ENCODE measurements at regions not wholly inside any gene's neighbourhood (a gene's known extent, or its start where the extent isn't known, plus 50 kb on each side); places are given as distances from the start of the nearest gene placed in this dataset.

GRCh38 chr7:119415682-119416081, 857.3 kb upstream of the KCND2 start:
- no peak overlapping the region for H4K5ac ChIP-seq (ENCODE audit: low read depth, low read length)
- no peaks in the 10 kb centered on the region for H3K27me3 ChIP-seq (ENCODE audit: control insufficient read depth, insufficient read depth, low read length)
- no CpG with 5 or more reads among the region's 4 CpGs for whole genome bisulfite sequencing, 2 experiments (ENCODE audit: extremely low coverage in 2 of 2, insufficient read length in 1 of 2)
- H3K9ac ChIP-seq (ENCODE audit: low read depth, low read length) = no peak overlapping the region
- no TSS peak for BruUV-seq (replicated peaks)
- no peaks in the 10 kb centered on the region for H4K20me1 ChIP-seq (ENCODE audit: insufficient read depth, low read length)
- no peaks in the 10 kb centered on the region for H3K9me1 ChIP-seq (ENCODE audit: insufficient read depth, low read length)
- H3K23ac ChIP-seq (ENCODE audit: low read depth, low read length) = no peak overlapping the region
- DNase-seq (no peak), ATAC-seq (ENCODE audit: low read depth) (no peak)
- H3K18ac ChIP-seq (ENCODE audit: low read depth, low read length) = no peak overlapping the region
- no peaks in the 10 kb centered on the region for H3K36me3 ChIP-seq (ENCODE audit: control insufficient read depth, insufficient read depth, low read length)
- H2AK9ac ChIP-seq (replicated peaks; ENCODE audit: low read depth, low read length, poor library complexity) = no peak overlapping the region
- H2AK5ac ChIP-seq (ENCODE audit: low read depth, low read length) = no peak overlapping the region
- ChIA-PET CTCF (no interaction called here), POLR2A (ENCODE audit: unreplicated experiment) (no interaction called here)
- intact Hi-C loops (cut with micrococcal nuclease) = no loop called here
- H3K27ac ChIP-seq (ENCODE audit: insufficient read depth, low read length) = no peak overlapping the region
- no peak overlapping the region for H3K4me3 ChIP-seq (ENCODE audit: insufficient read depth, low read depth, low read length)
- in situ Hi-C loops (cut with MboI; ENCODE audit: low sequenced_read_pairs) = no loop called here
- TF ChIP-seq SMC3 (IDR thresholded peaks at IDR 0.05; ENCODE audit: low read depth, low read length) = no peak
- no peak for TF ChIP-seq MAZ (IDR thresholded peaks at IDR 0.05; ENCODE audit: borderline replicate concordance, low read depth, low read length)
- TF ChIP-seq RFX5 (IDR thresholded peaks at IDR 0.05; ENCODE audit: low read depth, low read length) = no peak
- TF ChIP-seq RCOR1 (IDR thresholded peaks at IDR 0.05; ENCODE audit: insufficient replicate concordance, low read length) = no peak
- no peak for TF ChIP-seq MAFK (IDR thresholded peaks at IDR 0.05; ENCODE audit: low read depth, low read length)
- TF ChIP-seq FOS (IDR thresholded peaks at IDR 0.05; ENCODE audit: low read depth, low read length) = no peak
- TF ChIP-seq, protein P1, sequence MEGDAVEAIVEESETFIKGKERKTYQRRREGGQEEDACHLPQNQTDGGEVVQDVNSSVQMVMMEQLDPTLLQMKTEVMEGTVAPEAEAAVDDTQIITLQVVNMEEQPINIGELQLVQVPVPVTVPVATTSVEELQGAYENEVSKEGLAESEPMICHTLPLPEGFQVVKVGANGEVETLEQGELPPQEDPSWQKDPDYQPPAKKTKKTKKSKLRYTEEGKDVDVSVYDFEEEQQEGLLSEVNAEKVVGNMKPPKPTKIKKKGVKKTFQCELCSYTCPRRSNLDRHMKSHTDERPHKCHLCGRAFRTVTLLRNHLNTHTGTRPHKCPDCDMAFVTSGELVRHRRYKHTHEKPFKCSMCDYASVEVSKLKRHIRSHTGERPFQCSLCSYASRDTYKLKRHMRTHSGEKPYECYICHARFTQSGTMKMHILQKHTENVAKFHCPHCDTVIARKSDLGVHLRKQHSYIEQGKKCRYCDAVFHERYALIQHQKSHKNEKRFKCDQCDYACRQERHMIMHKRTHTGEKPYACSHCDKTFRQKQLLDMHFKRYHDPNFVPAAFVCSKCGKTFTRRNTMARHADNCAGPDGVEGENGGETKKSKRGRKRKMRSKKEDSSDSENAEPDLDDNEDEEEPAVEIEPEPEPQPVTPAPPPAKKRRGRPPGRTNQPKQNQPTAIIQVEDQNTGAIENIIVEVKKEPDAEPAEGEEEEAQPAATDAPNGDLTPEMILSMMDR (conservative IDR thresholded peaks at IDR 0.05; ENCODE audit: low read depth, low read length) = no peak
- TF ChIP-seq, protein P2, sequence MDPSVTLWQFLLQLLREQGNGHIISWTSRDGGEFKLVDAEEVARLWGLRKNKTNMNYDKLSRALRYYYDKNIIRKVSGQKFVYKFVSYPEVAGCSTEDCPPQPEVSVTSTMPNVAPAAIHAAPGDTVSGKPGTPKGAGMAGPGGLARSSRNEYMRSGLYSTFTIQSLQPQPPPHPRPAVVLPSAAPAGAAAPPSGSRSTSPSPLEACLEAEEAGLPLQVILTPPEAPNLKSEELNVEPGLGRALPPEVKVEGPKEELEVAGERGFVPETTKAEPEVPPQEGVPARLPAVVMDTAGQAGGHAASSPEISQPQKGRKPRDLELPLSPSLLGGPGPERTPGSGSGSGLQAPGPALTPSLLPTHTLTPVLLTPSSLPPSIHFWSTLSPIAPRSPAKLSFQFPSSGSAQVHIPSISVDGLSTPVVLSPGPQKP (IDR thresholded peaks at IDR 0.05; ENCODE audit: borderline replicate concordance, low read depth, low read length) = no peak
- no peak for TF ChIP-seq BHLHE40 (IDR thresholded peaks at IDR 0.05; ENCODE audit: low read depth, low read length)
- TF ChIP-seq CHD1 (IDR thresholded peaks at IDR 0.05; ENCODE audit: low read depth, low read length) = no peak
- TF ChIP-seq MXI1 (IDR thresholded peaks at IDR 0.05; ENCODE audit: borderline replicate concordance, low read depth, low read length) = no peak
- TF ChIP-seq POLR2A (IDR thresholded peaks at IDR 0.05; ENCODE audit: low read depth, low read length) = no peak
- TF ChIP-seq NFE2L2 (IDR thresholded peaks at IDR 0.05; ENCODE audit: low read depth, low read length) = no peak
- TF ChIP-seq, protein P3, sequence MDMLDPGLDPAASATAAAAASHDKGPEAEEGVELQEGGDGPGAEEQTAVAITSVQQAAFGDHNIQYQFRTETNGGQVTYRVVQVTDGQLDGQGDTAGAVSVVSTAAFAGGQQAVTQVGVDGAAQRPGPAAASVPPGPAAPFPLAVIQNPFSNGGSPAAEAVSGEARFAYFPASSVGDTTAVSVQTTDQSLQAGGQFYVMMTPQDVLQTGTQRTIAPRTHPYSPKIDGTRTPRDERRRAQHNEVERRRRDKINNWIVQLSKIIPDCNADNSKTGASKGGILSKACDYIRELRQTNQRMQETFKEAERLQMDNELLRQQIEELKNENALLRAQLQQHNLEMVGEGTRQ (IDR thresholded peaks at IDR 0.05; ENCODE audit: low read depth, low read length) = no peak
- no peak for TF ChIP-seq CEBPB (IDR thresholded peaks at IDR 0.05; ENCODE audit: low read depth, low read length)
- TF ChIP-seq RAD21 (IDR thresholded peaks at IDR 0.05; ENCODE audit: low read length) = no peak
- no peak overlapping the region for H2BK120ac ChIP-seq (ENCODE audit: low read depth, low read length)
- no peak overlapping the region for H3K56ac ChIP-seq (ENCODE audit: extremely low read depth, insufficient read depth, low read length)
- peaks cover 2% of the 10 kb centered on the region for H3K9me3 ChIP-seq (ENCODE audit: control insufficient read depth, insufficient read depth, low read length)
- no peak overlapping the region for H2BK5ac ChIP-seq (ENCODE audit: low read depth, low read length, poor library complexity, severe bottlenecking)
- dilution Hi-C loops (cut with HindIII; ENCODE audit: low sequenced_read_pairs, unreplicated experiment) = no loop called here
- H3K4ac ChIP-seq (ENCODE audit: low read depth, low read length) = no peak overlapping the region
- no peak overlapping the region for H4K8ac ChIP-seq (ENCODE audit: low read depth in 2 of 2, low read length in 2 of 2)
- H2BK20ac ChIP-seq (ENCODE audit: low read depth, low read length) = no peak overlapping the region
- no peaks in the 10 kb centered on the region for H3K79me1 ChIP-seq (ENCODE audit: low read depth in 1 of 2, low read length in 2 of 2)
- no peaks in the 10 kb centered on the region for H3K4me1 ChIP-seq (ENCODE audit: control insufficient read depth, insufficient read depth, low read length)
- no peak overlapping the region for H3K14ac ChIP-seq (replicated peaks; ENCODE audit: low read depth, low read length)
- no peak overlapping the region for H2AFZ ChIP-seq (replicated peaks; ENCODE audit: low read length, poor library complexity)
- no peak overlapping the region for H2BK15ac ChIP-seq (ENCODE audit: low read depth, low read length)
- no peak overlapping the region for H3K4me2 ChIP-seq (ENCODE audit: low read depth, low read length)
- H4K91ac ChIP-seq (ENCODE audit: insufficient read depth, low read depth, low read length) = no peak overlapping the region

Measured in IMR-90 (cell line).